HEK293 (cell line): ENCODE measurements at regions not wholly inside any gene's neighbourhood (a gene's known extent, or its start where the extent isn't known, plus 50 kb on each side); places are given as distances from the start of the nearest gene placed in this dataset.
"Not testable (repeated sequence)": the region's sequence is repeated elsewhere in the genome, so short reads cannot be mapped to it uniquely, and the experiment has no call there.

Experiments
- CTCF ChIA-PET: fragments of 350-600 bp; formaldehyde crosslinking; extraction: SDS; loops from one replicate; lab custom pipeline; 2021; ENCODE audit warnings: antibody characterized with exemption; lab: Yijun Ruan, JAX
- POLR2A ChIA-PET: fragments of 300-600 bp; formaldehyde crosslinking; extraction: SDS; loops from one replicate; lab custom pipeline; 2020; ENCODE audit warnings: antibody characterized with exemption, inconsistent platforms; lab: Yijun Ruan, JAX
- H3K27ac ChIP-seq: fragments of 200-500 bp; sonication (Bioruptor generic); 2 replicates; pipeline ENCODE4 v1.5.1; 2014; ENCODE audit warnings: low read depth, low read length, control low read depth, inconsistent platforms; ENCODE audit errors: extremely low read depth
- H3K36me3 ChIP-seq, 2 experiments: fragments of 200-500 bp in 1 of 2; sonication (Bioruptor generic) in 1 of 2; 1 replicate in 1 of 2; 2 replicates in 1 of 2; pipeline ENCODE4 v1.5.1; 2014 to 2017; ENCODE audit warnings: inconsistent platforms in 2 of 2, low read length in 2 of 2; ENCODE audit not compliant: control insufficient read depth in 2 of 2, insufficient read depth in 1 of 2
- H3K4me1 ChIP-seq: fragments of 200-500 bp; sonication (Bioruptor generic); 2 replicates; pipeline ENCODE4 v1.5.1; 2014; ENCODE audit warnings: mild to moderate bottlenecking, low read length, inconsistent platforms; ENCODE audit not compliant: control insufficient read depth, insufficient read depth
- H3K4me3 ChIP-seq: 2 replicates; pipeline ENCODE4 v1.5.1; 2011; ENCODE audit warnings: low read depth, mild to moderate bottlenecking, control low read depth, low read length, moderate library complexity
- H3K9me3 ChIP-seq: fragments of 200-500 bp; sonication (Bioruptor generic); 2 replicates; pipeline ENCODE4 v1.5.1; 2014; ENCODE audit warnings: low read depth, low read length, inconsistent platforms; ENCODE audit not compliant: control insufficient read depth, insufficient read depth
- EGR2 ChIP-seq: fragments of 450-650 bp; formaldehyde crosslinking; IDR thresholded peaks from 2 replicates; pipeline ENCODE4 v1.5.1; 2016; ENCODE audit warnings: low read depth, missing biosample characterization, missing genetic modification characterization
- IKZF3 ChIP-seq: fragments of 450-650 bp; IDR thresholded peaks from 2 replicates; pipeline ENCODE4 v1.5.0; 2018; ENCODE audit warnings: missing biosample characterization, mild to moderate bottlenecking, missing genetic modification characterization, moderate library complexity
- MZF1 ChIP-seq: fragments of 450-650 bp; formaldehyde crosslinking; IDR thresholded peaks from 2 replicates; pipeline ENCODE4 v1.5.1; 2017; ENCODE audit warnings: missing biosample characterization, missing genetic modification characterization, borderline replicate concordance
- PRDM1 ChIP-seq: fragments of 450-650 bp; formaldehyde crosslinking; IDR thresholded peaks from 2 replicates; pipeline ENCODE4; 2016; ENCODE audit warnings: missing biosample characterization, missing genetic modification characterization
- SP7 ChIP-seq: fragments of 450-650 bp; formaldehyde crosslinking; IDR thresholded peaks from 2 replicates; pipeline ENCODE4 v1.5.1; 2016; ENCODE audit warnings: missing biosample characterization, missing genetic modification characterization
- ZBTB17 ChIP-seq: fragments of 450-650 bp; formaldehyde crosslinking; IDR thresholded peaks from 2 replicates; pipeline ENCODE4 v1.5.1; 2016; ENCODE audit warnings: missing biosample characterization, missing genetic modification characterization
- ZEB2 ChIP-seq: fragments of 450-650 bp; formaldehyde crosslinking; IDR thresholded peaks from 2 replicates; pipeline ENCODE4 v1.5.1; 2016; ENCODE audit warnings: missing biosample characterization, missing genetic modification characterization
- ZNF214 ChIP-seq: fragments of 450-650 bp; formaldehyde crosslinking; IDR thresholded peaks from 2 replicates; pipeline ENCODE4 v1.5.1; 2017; ENCODE audit warnings: missing biosample characterization, mild to moderate bottlenecking, missing genetic modification characterization, borderline replicate concordance
- ZNF335 ChIP-seq: fragments of 450-650 bp; formaldehyde crosslinking; conservative IDR thresholded peaks from 2 replicates; pipeline ENCODE4 v1.5.1; 2016; ENCODE audit warnings: missing biosample characterization, missing genetic modification characterization
- ZNF366 ChIP-seq: fragments of 450-650 bp; formaldehyde crosslinking; conservative IDR thresholded peaks from 2 replicates; pipeline ENCODE4 v1.5.1; 2016; ENCODE audit warnings: missing biosample characterization, missing genetic modification characterization
- ZNF416 ChIP-seq: fragments of 450-650 bp; formaldehyde crosslinking; IDR thresholded peaks from 2 replicates; pipeline ENCODE4 v1.5.1; 2016; ENCODE audit warnings: missing biosample characterization, missing genetic modification characterization
- ZNF473 ChIP-seq: fragments of 450-650 bp; formaldehyde crosslinking; IDR thresholded peaks from 2 replicates; pipeline ENCODE4 v1.5.1; 2017; ENCODE audit warnings: missing biosample characterization, missing genetic modification characterization
- ZNF544 ChIP-seq: fragments of 450-650 bp; formaldehyde crosslinking; IDR thresholded peaks from 2 replicates; pipeline ENCODE4 v1.5.0; 2017; ENCODE audit warnings: missing biosample characterization, missing genetic modification characterization
- ZNF670 ChIP-seq: fragments of 450-650 bp; formaldehyde crosslinking; IDR thresholded peaks from 2 replicates; pipeline ENCODE4 v1.5.1; 2016; ENCODE audit warnings: missing biosample characterization, missing genetic modification characterization, low read depth
- TF ChIP-seq, protein P1 (sequence below): fragments of 450-650 bp; formaldehyde crosslinking; IDR thresholded peaks from 2 replicates; pipeline ENCODE4 v1.5.1; 2016; ENCODE audit warnings: missing biosample characterization, missing genetic modification characterization
- TF ChIP-seq, protein P2 (sequence below): fragments of 450-650 bp; formaldehyde crosslinking; IDR thresholded peaks from 2 replicates; pipeline ENCODE4 v1.5.0; 2017; ENCODE audit warnings: missing biosample characterization, missing genetic modification characterization, borderline replicate concordance
- TF ChIP-seq, protein P3 (sequence below): fragments of 450-650 bp; formaldehyde crosslinking; IDR thresholded peaks from 2 replicates; pipeline ENCODE4 v1.5.1; 2016; ENCODE audit warnings: missing biosample characterization, missing genetic modification characterization
- TF ChIP-seq, protein P4 (sequence below): fragments of 450-650 bp; formaldehyde crosslinking; IDR thresholded peaks from 2 replicates; pipeline ENCODE4 v1.5.1; 2016; ENCODE audit warnings: missing biosample characterization, missing genetic modification characterization

DNA sequence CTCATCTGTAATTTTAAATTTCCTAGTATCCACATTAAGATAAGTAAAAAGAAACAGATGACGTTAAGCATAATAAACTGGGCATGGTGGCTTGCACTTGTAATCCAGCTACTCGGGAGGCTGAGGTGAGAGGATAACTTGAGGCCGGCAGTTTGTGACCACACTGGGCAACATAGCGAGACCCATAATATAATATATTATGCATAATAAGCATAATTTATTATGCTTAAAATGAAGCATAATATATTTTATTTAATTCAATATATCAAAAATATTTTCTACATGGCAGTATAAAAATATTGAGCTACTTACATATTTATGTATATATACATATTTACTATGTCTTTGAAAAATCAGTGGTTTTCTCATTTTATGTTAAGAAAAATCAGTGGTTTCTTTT lies 128.3 kb downstream of the GOSR1 start (continued):
- TF ChIP-seq, protein P1, sequence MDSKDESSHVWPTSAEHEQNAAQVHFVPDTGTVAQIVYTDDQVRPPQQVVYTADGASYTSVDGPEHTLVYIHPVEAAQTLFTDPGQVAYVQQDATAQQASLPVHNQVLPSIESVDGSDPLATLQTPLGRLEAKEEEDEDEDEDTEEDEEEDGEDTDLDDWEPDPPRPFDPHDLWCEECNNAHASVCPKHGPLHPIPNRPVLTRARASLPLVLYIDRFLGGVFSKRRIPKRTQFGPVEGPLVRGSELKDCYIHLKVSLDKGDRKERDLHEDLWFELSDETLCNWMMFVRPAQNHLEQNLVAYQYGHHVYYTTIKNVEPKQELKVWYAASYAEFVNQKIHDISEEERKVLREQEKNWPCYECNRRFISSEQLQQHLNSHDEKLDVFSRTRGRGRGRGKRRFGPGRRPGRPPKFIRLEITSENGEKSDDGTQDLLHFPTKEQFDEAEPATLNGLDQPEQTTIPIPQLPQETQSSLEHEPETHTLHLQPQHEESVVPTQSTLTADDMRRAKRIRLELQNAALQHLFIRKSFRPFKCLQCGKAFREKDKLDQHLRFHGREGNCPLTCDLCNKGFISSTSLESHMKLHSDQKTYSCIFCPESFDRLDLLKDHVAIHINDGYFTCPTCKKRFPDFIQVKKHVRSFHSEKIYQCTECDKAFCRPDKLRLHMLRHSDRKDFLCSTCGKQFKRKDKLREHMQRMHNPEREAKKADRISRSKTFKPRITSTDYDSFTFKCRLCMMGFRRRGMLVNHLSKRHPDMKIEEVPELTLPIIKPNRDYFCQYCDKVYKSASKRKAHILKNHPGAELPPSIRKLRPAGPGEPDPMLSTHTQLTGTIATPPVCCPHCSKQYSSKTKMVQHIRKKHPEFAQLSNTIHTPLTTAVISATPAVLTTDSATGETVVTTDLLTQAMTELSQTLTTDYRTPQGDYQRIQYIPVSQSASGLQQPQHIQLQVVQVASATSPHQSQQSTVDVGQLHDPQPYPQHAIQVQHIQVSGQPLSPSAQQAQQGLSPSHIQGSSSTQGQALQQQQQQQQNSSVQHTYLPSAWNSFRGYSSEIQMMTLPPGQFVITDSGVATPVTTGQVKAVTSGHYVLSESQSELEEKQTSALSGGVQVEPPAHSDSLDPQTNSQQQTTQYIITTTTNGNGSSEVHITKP, result no peak
- TF ChIP-seq, protein P2, sequence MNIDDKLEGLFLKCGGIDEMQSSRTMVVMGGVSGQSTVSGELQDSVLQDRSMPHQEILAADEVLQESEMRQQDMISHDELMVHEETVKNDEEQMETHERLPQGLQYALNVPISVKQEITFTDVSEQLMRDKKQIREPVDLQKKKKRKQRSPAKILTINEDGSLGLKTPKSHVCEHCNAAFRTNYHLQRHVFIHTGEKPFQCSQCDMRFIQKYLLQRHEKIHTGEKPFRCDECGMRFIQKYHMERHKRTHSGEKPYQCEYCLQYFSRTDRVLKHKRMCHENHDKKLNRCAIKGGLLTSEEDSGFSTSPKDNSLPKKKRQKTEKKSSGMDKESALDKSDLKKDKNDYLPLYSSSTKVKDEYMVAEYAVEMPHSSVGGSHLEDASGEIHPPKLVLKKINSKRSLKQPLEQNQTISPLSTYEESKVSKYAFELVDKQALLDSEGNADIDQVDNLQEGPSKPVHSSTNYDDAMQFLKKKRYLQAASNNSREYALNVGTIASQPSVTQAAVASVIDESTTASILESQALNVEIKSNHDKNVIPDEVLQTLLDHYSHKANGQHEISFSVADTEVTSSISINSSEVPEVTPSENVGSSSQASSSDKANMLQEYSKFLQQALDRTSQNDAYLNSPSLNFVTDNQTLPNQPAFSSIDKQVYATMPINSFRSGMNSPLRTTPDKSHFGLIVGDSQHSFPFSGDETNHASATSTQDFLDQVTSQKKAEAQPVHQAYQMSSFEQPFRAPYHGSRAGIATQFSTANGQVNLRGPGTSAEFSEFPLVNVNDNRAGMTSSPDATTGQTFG (tag by site-specific recombination), result no peak
- no peak for TF ChIP-seq ZNF544
- no peak for TF ChIP-seq ZNF670 (tag by site-specific recombination)
- no peak for TF ChIP-seq EGR2 (tag by site-specific recombination)
- no peak for TF ChIP-seq ZNF214
- no peak for TF ChIP-seq ZNF416 (tag by site-specific recombination)

DNA sequence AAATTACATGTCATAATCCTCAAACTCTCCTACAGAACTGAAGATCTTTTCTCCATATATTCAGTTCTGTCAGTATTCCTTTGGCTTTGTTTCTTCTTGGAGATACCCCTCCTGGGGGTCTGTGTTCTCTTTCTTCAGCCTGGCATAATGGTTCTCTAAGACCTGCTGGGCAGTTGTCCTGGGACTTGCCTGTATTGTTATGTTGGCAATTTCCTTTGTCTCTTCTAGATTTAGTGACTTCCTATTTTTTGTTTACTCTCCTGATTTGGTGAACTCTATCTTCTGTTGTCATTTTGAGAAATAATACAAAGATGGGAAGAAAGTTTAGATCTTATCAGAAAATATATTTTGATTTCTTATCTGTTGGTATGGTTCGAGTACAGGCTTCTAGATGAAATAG lies 127.8 kb downstream of the GOSR1 start:
- ChIA-PET POLR2A (no interaction called here), CTCF (no interaction called here)
- no peak overlapping the region for H3K4me3 ChIP-seq
- no peaks in the 10 kb centered on the region; the same call in 1 of the 2 replicates for H3K4me1 ChIP-seq
- no peaks in the 10 kb centered on the region for H3K9me3 ChIP-seq
- TF ChIP-seq ZNF335 (tag by site-specific recombination) (peak; percentile 59; the same call in 1 of the 2 replicates), ZNF473 (tag by site-specific recombination) (no peak)
- no peak overlapping the region for H3K27ac ChIP-seq
- no peaks in the 10 kb centered on the region for H3K36me3 ChIP-seq

DNA sequence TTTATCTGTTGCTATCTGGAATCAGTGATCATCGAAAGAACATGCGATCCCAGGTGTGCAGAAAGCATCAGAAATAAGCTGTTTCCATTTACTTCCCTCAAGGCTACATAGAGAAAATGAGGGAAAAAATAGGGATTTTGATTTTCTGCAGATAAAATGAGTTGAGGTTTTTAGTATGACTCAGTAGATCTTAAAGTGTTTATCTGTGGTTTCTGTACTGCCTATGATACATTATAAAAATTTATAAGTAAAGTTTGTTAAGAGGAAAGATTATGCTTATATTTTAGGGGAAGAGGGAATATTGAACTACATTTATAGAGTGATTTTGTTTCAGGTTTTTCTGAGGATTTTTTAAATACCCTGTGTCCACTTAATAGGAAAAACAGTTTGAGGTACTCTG lies 125.2 kb downstream of the GOSR1 start:
- H3K4me3 ChIP-seq, result peak overlapping the region; percentile 46; the same call in 1 of the 2 replicates

DNA sequence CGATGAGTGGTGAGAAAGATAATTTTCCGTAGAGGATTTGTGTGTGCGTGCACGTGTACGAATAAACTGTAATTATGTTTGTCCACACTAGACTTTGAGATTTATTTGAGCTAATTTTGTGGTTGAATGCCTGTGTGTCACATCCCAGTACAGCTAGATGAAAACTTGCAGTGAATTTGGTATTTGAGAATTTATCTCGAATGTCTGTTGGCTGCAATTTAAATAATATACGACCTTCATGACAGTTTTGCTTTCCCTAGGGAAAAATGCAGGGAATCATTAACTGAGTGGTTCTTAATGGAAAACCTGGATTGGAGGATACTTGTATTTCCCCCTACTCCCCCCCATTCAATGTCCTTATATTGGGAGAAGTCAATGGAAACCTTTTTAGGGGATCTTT lies 124.8 kb downstream of the GOSR1 start:
- H3K4me3 ChIP-seq, result peak overlapping the region; percentile 46
- H3K4me1 ChIP-seq, H3K9me3 ChIP-seq, POLR2A ChIA-PET, H3K36me3 ChIP-seq: not testable (repeated sequence)
- TF ChIP-seq ZNF366 (0 out of 2 replicates have a peak, but pooled peaks have one; percentile 16), ZBTB17 (tag by site-specific recombination) (0 out of 2 replicates have a peak, but pooled peaks have one; percentile 25), SP7 (tag by site-specific recombination) (peak; percentile 85), PRDM1 (tag by site-specific recombination) (peak; percentile 82), MZF1 (0 out of 2 replicates have a peak, but pooled peaks have one; percentile 38), IKZF3 (tag by site-specific recombination) (peak; percentile 82), ZEB2 (0 out of 2 replicates have a peak, but pooled peaks have one; percentile 25)
- TF ChIP-seq, protein P3, sequence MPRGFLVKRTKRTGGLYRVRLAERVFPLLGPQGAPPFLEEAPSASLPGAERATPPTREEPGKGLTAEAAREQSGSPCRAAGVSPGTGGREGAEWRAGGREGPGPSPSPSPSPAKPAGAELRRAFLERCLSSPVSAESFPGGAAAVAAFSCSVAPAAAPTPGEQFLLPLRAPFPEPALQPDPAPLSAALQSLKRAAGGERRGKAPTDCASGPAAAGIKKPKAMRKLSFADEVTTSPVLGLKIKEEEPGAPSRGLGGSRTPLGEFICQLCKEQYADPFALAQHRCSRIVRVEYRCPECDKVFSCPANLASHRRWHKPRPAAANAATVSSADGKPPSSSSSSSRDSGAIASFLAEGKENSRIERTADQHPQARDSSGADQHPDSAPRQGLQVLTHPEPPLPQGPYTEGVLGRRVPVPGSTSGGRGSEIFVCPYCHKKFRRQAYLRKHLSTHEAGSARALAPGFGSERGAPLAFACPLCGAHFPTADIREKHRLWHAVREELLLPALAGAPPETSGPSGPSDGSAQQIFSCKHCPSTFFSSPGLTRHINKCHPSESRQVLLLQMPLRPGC, result peak; percentile 38; the same call in 1 of the 2 replicates
- TF ChIP-seq, protein P4, sequence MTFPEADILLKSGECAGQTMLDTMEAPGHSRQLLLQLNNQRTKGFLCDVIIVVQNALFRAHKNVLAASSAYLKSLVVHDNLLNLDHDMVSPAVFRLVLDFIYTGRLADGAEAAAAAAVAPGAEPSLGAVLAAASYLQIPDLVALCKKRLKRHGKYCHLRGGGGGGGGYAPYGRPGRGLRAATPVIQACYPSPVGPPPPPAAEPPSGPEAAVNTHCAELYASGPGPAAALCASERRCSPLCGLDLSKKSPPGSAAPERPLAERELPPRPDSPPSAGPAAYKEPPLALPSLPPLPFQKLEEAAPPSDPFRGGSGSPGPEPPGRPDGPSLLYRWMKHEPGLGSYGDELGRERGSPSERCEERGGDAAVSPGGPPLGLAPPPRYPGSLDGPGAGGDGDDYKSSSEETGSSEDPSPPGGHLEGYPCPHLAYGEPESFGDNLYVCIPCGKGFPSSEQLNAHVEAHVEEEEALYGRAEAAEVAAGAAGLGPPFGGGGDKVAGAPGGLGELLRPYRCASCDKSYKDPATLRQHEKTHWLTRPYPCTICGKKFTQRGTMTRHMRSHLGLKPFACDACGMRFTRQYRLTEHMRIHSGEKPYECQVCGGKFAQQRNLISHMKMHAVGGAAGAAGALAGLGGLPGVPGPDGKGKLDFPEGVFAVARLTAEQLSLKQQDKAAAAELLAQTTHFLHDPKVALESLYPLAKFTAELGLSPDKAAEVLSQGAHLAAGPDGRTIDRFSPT (tag by site-specific recombination), result peak; percentile 23; the same call in 1 of the 2 replicates
- 0 out of 2 replicates have a peak overlapping the region, but pooled peaks have one; percentile 53 for H3K27ac ChIP-seq
- CTCF ChIA-PET, result interaction anchor here (0.7 kb wide), 2 partner anchors 82 to 125 kb away, joined by 3 to 4 read pairs; no protein-coding TSS in a partner anchor

More for the DNA sequence above, 125.2 kb downstream of the GOSR1 start:
- H3K4me1 ChIP-seq, H3K9me3 ChIP-seq, H3K27ac ChIP-seq, H3K36me3 ChIP-seq: not testable (repeated sequence)
- ChIA-PET POLR2A (interaction anchor here (0.7 kb wide), 1 partner anchor 117 kb away, joined by 3 read pairs; no protein-coding TSS in a partner anchor), CTCF (interaction anchor here (0.7 kb wide), 1 partner anchor 83 kb away, joined by 3 read pairs; no protein-coding TSS in a partner anchor)
- TF ChIP-seq ZNF366, result 0 out of 2 replicates have a peak, but pooled peaks have one; percentile 3
